GM12865 (cell line): ENCODE measurements at regions not wholly inside any gene's neighbourhood (a gene's known extent, or its start where the extent isn't known, plus 50 kb on each side); places are given as distances from the start of the nearest gene placed in this dataset.

Experiments
- DNase-seq: peaks from one replicate; pipeline ENCODE4 v3.0.0; 2010; ENCODE audit warnings: low read depth
- H3K4me3 ChIP-seq: 2 replicates; pipeline ENCODE4 v1.5.1; 2011; ENCODE audit warnings: mild to moderate bottlenecking, low read depth, low read length, control low read depth
- CTCF ChIP-seq: IDR thresholded peaks from 2 replicates; pipeline ENCODE4 v1.5.1; 2011; ENCODE audit warnings: low read length, control low read depth, low read depth, inconsistent platforms; ENCODE audit not compliant: insufficient read depth; ENCODE audit errors: missing control alignments

DNA sequence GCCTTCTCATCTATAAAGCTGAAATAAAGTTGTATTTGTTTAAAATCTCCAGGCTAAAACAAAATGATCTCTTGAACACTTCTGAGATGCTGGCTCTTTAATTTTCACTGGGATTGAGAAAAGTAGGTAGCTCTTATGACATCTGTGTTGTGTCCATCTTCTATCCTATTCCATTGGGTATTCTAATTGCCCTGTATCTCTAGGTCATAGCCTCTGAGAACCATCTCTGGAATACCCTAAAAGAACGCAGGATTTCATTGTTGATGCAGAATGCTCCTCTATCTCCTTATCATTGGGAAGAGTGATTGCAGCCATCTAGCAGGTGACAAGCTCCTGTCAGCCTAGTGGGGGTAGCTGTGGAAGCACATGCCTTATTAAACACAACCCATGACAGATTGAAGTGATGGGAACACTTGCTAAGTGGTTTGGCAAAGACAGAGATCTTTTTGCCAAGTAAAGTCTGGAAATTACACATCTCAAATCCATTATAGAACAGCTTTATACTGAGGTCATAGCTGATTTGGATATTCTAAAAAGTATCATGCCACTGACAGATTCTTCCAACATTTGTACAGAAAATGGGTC is 178.2 kb downstream of the TDRD15 start:
- no peak overlapping the region for H3K4me3 ChIP-seq
- no peak for TF ChIP-seq CTCF
- DNase-seq, result no peak

- DNase-seq, result no peak
- H3K4me3 ChIP-seq, result no peak overlapping the region
- no peak for TF ChIP-seq CTCF
These were observed 180.1 kb downstream of the TDRD15 start for GRCh38 chr2:21303876-21304275.

GRCh38 chr2:21305581-21305980 is 181.8 kb downstream of the TDRD15 start:
- no peak for TF ChIP-seq CTCF
- DNase-seq, result no peak
- H3K4me3 ChIP-seq, result no peak overlapping the region

GRCh38 chr2:21306235-21306634 is 182.5 kb downstream of the TDRD15 start:
- H3K4me3 ChIP-seq, result no peak overlapping the region
- TF ChIP-seq CTCF, result no peak
- no peak for DNase-seq

- no peak for TF ChIP-seq CTCF
- no peak for DNase-seq
- no peak overlapping the region for H3K4me3 ChIP-seq
These were observed 183.3 kb downstream of the TDRD15 start for GRCh38 chr2:21307037-21307436.

GRCh38 chr2:21310493-21310892 is 186.7 kb downstream of the TDRD15 start:
- TF ChIP-seq CTCF, result no peak
- H3K4me3 ChIP-seq, result no peak overlapping the region
- DNase-seq, result no peak

- no peak for DNase-seq
- no peak for TF ChIP-seq CTCF
- no peak overlapping the region for H3K4me3 ChIP-seq
These were observed 190.6 kb downstream of the TDRD15 start for GRCh38 chr2:21314322-21314835.
